Smooth muscle cell (in vitro differentiated cells): ENCODE measurements at regions not wholly inside any gene's neighbourhood (a gene's known extent, or its start where the extent isn't known, plus 50 kb on each side); places are given as distances from the start of the nearest gene placed in this dataset.

Experiments used
- DNase-seq: peaks from one replicate; lab custom pipeline; 2025; ENCODE audit not compliant: unreplicated experiment; lab: John Stamatoyannopoulos, UW
- H2AFZ ChIP-seq: fragments of 200-600 bp; sonication (generic); 2 replicates; pipeline ENCODE4 v1.6.0; 2016; ENCODE audit warnings: antibody characterized with exemption, low read depth, mild to moderate bottlenecking
- H3F3A ChIP-seq: fragments of 200-600 bp; sonication (generic); 2 replicates; pipeline ENCODE4 v1.6.0; 2017; ENCODE audit warnings: antibody characterized with exemption, low read depth
- H3K27ac ChIP-seq: fragments of 200-600 bp; sonication (generic); 2 replicates; pipeline ENCODE4 v1.5.1; 2016; ENCODE audit warnings: low read depth, mild to moderate bottlenecking
- H3K27me3 ChIP-seq: fragments of 200-600 bp; sonication (generic); 2 replicates; pipeline ENCODE4 v1.6.1; 2016; ENCODE audit warnings: low read depth, mild to moderate bottlenecking
- H3K36me3 ChIP-seq: fragments of 200-600 bp; sonication (generic); 2 replicates; pipeline ENCODE4 v1.5.1; 2016; ENCODE audit warnings: low read depth
- H3K4me1 ChIP-seq: fragments of 200-600 bp; sonication (generic); 2 replicates; pipeline ENCODE4 v1.5.1; 2016; ENCODE audit warnings: low read depth
- H3K4me2 ChIP-seq: fragments of 200-600 bp; sonication (generic); 2 replicates; pipeline ENCODE4 v1.6.0; 2016; ENCODE audit warnings: mild to moderate bottlenecking
- H3K4me3 ChIP-seq: fragments of 200-600 bp; sonication (generic); 2 replicates; pipeline ENCODE4 v1.5.1; 2016; ENCODE audit warnings: mild to moderate bottlenecking
- H3K79me2 ChIP-seq: fragments of 200-600 bp; sonication (generic); 2 replicates; pipeline ENCODE4 v1.6.0; 2016; ENCODE audit warnings: low read depth, mild to moderate bottlenecking
- H3K9ac ChIP-seq: fragments of 200-600 bp; sonication (generic); 2 replicates; pipeline ENCODE4 v1.6.0; 2016; ENCODE audit warnings: low read depth
- H3K9me3 ChIP-seq: fragments of 200-600 bp; sonication (generic); replicated peaks from 2 replicates; pipeline ENCODE4 v1.5.1; 2016; ENCODE audit warnings: low read depth
- H4K20me1 ChIP-seq: fragments of 200-600 bp; sonication (generic); 2 replicates; pipeline ENCODE4 v1.6.0; 2016; ENCODE audit warnings: low read depth
- CTCF ChIP-seq: fragments of 200-600 bp; sonication (generic); IDR thresholded peaks from 2 replicates; pipeline ENCODE4 v1.5.1; 2017; ENCODE audit warnings: borderline replicate concordance, mild to moderate bottlenecking, antibody characterized with exemption; ENCODE audit not compliant: insufficient read depth, poor library complexity, severe bottlenecking
- WGBS: methylation state at CpG from one replicate; pipeline ENCODE4 v1.1.7; 2016; ENCODE audit warnings: low lambda C conversion rate; 5-methylcytosine and 5-hydroxymethylcytosine counted together

- Histone ChIP-seq H3K9me3 (no peaks in the 10 kb centered on the region), H2AFZ (no peak overlapping the region), H3K36me3 (no peaks in the 10 kb centered on the region), H4K20me1 (no peaks in the 10 kb centered on the region), H3K4me3 (no peak overlapping the region), H3K4me2 (no peak overlapping the region), H3K9ac (no peak overlapping the region), H3K27ac (no peak overlapping the region), H3K27me3 (no peaks in the 10 kb centered on the region), H3K4me1 (no peaks in the 10 kb centered on the region), H3F3A (no peaks in the 10 kb centered on the region), H3K79me2 (no peaks in the 10 kb centered on the region)
- TF ChIP-seq CTCF = no peak
- 89% methylated on average over 1 of the region's 1 CpG for WGBS
- no peak for DNase-seq
Observed at GRCh38 chr2:35858216-35858615, 497.4 kb upstream of the CRIM1 start.

- Histone ChIP-seq H3K27me3 (no peaks in the 10 kb centered on the region), H3K9me3 (no peaks in the 10 kb centered on the region), H3K79me2 (no peaks in the 10 kb centered on the region), H3K4me2 (no peak overlapping the region), H3K36me3 (no peaks in the 10 kb centered on the region), H3K9ac (no peak overlapping the region), H3K27ac (no peak overlapping the region), H3K4me1 (no peaks in the 10 kb centered on the region), H4K20me1 (no peaks in the 10 kb centered on the region), H2AFZ (no peak overlapping the region), H3F3A (no peaks in the 10 kb centered on the region), H3K4me3 (no peak overlapping the region)
- WGBS = 73% methylated on average over 3 of the region's 3 CpGs
- no peak for DNase-seq
- no peak for TF ChIP-seq CTCF
Observed at GRCh38 chr2:35857498-35857897, 498.1 kb upstream of the CRIM1 start.

DNA sequence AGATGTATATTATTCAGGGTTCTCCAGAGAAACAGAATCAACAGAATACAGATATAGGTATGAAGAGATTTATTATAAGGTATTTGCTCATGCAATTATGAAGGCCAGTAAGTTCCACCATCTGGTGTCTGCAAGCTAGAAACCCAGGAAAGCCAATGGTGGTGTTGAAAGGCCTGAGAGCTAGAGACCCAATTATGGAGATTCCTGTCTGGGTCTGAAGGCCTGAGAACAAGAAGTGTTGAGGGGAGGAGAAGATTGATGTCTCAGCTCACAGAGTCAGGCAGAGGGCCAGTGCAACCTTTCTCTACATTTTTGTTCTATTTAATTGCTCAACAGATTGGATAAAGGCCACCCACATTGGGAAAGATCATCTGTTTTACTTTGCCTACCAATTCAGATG lies 524.2 kb upstream of the CRIM1 start:
- H2AFZ ChIP-seq = no peak overlapping the region
- TF ChIP-seq CTCF = no peak
- H3K4me3 ChIP-seq = no peak overlapping the region
- H3F3A ChIP-seq = no peaks in the 10 kb centered on the region
- no peaks in the 10 kb centered on the region for H4K20me1 ChIP-seq
- no peak for DNase-seq
- H3K9me3 ChIP-seq = no peaks in the 10 kb centered on the region
- H3K9ac ChIP-seq = no peak overlapping the region
- no peak overlapping the region for H3K27ac ChIP-seq
- no peaks in the 10 kb centered on the region for H3K4me1 ChIP-seq
- no peak overlapping the region for H3K4me2 ChIP-seq
- no peaks in the 10 kb centered on the region for H3K79me2 ChIP-seq
- H3K27me3 ChIP-seq = no peaks in the 10 kb centered on the region
- H3K36me3 ChIP-seq = no peaks in the 10 kb centered on the region

DNA sequence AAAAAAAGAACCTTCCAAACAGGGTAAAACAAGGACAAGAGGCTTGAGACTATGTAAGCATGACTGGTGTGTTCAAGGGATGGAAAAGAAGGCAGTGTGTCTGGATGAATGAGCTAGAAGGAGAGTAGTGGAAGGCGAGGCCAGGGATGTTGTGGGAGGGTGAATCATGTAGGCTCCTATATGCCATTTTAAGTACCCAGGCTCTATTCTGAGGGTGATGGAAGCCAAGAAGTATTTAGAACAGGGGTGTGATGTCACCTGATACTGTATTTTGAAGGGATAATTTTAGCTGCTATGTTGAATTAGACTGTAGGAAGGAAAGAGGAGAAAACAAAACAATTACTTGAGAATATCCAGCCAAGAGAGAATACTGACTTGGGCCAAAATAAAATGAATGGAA lies 524.7 kb upstream of the CRIM1 start:
- 56% methylated on average over 1 of the region's 1 CpG for WGBS
- no peak overlapping the region for H2AFZ ChIP-seq
- H3K4me1 ChIP-seq = no peaks in the 10 kb centered on the region
- no peaks in the 10 kb centered on the region for H4K20me1 ChIP-seq
- TF ChIP-seq CTCF = no peak
- H3K9me3 ChIP-seq = no peaks in the 10 kb centered on the region
- no peaks in the 10 kb centered on the region for H3K36me3 ChIP-seq
- no peak overlapping the region for H3K4me2 ChIP-seq
- H3K27me3 ChIP-seq = no peaks in the 10 kb centered on the region
- no peak for DNase-seq
- H3K9ac ChIP-seq = no peak overlapping the region
- no peaks in the 10 kb centered on the region for H3F3A ChIP-seq
- no peaks in the 10 kb centered on the region for H3K79me2 ChIP-seq
- H3K4me3 ChIP-seq = no peak overlapping the region
- H3K27ac ChIP-seq = no peak overlapping the region
